MM.1S (cell line): ENCODE measurements at regions not wholly inside any gene's neighbourhood (a gene's known extent, or its start where the extent isn't known, plus 50 kb on each side); places are given as distances from the start of the nearest gene placed in this dataset.

Experiments
- DNase-seq: peaks from one replicate; pipeline ENCODE4 v3.0.0-alpha.2; 2015
- H2AFZ ChIP-seq: fragments of 300-600 bp; sonication (generic); 2 replicates; pipeline ENCODE4 v1.6.0; 2016; ENCODE audit warnings: antibody characterized with exemption, low read length
- H3F3A ChIP-seq: fragments of 300-600 bp; sonication (generic); 2 replicates; pipeline ENCODE4 v1.6.1; 2016; ENCODE audit warnings: mild to moderate bottlenecking, antibody characterized with exemption, low read length, moderate library complexity, mixed read lengths; ENCODE audit not compliant: insufficient read depth
- H3K27ac ChIP-seq: fragments of 300-600 bp; sonication (generic); 2 replicates; pipeline ENCODE4 v1.5.1; 2016; ENCODE audit warnings: mild to moderate bottlenecking, low read length
- H3K27me3 ChIP-seq: fragments of 300-600 bp; sonication (generic); replicated peaks from 2 replicates; pipeline ENCODE4 v1.6.0; 2016; ENCODE audit warnings: low read length; ENCODE audit not compliant: insufficient read depth
- H3K36me3 ChIP-seq: fragments of 300-600 bp; sonication (generic); replicated peaks from 2 replicates; pipeline ENCODE4 v1.6.1; 2016; ENCODE audit warnings: mild to moderate bottlenecking, low read length, mixed read lengths; ENCODE audit not compliant: insufficient read depth
- H3K4me1 ChIP-seq: fragments of 300-600 bp; sonication (generic); 2 replicates; pipeline ENCODE4 v1.6.1; 2016; ENCODE audit warnings: low read length, mixed read lengths
- H3K4me2 ChIP-seq: fragments of 300-600 bp; sonication (generic); 2 replicates; pipeline ENCODE4 v1.6.0; 2016; ENCODE audit warnings: low read depth, low read length
- H3K4me3 ChIP-seq: fragments of 300-600 bp; sonication (generic); 2 replicates; pipeline ENCODE4 v1.5.1; 2016; ENCODE audit warnings: low read length, mixed read lengths
- H3K79me2 ChIP-seq: fragments of 300-600 bp; sonication (generic); 2 replicates; pipeline ENCODE4 v1.6.1; 2016; ENCODE audit warnings: mixed run types, low read length, mixed read lengths
- H3K9ac ChIP-seq: fragments of 300-600 bp; sonication (generic); 2 replicates; pipeline ENCODE4 v1.6.1; 2016; ENCODE audit warnings: low read length, mixed read lengths
- H3K9me2 ChIP-seq: fragments of 300-600 bp; sonication (generic); replicated peaks from 2 replicates; pipeline ENCODE4 v1.6.1; 2016; ENCODE audit warnings: mild to moderate bottlenecking, low read length, mixed read lengths; ENCODE audit not compliant: insufficient read depth
- H3K9me3 ChIP-seq: fragments of 300-600 bp; sonication (generic); replicated peaks from 2 replicates; pipeline ENCODE4 v1.6.1; 2016; ENCODE audit warnings: mild to moderate bottlenecking, low read length, mixed read lengths; ENCODE audit not compliant: insufficient read depth
- H4K20me1 ChIP-seq: fragments of 300-600 bp; sonication (generic); 2 replicates; pipeline ENCODE4 v1.6.1; 2016; ENCODE audit warnings: mild to moderate bottlenecking, low read length, moderate library complexity, mixed read lengths; ENCODE audit not compliant: insufficient read depth
- CTCF ChIP-seq: fragments of 300-600 bp; sonication (generic); IDR thresholded peaks from 2 replicates; pipeline ENCODE4 v1.5.1; 2016; ENCODE audit warnings: antibody characterized with exemption, low read length, mixed read lengths
- EZH2 ChIP-seq: fragments of 300-600 bp; sonication (generic); optimal IDR thresholded peaks from 2 replicates; pipeline ENCODE3; 2017; ENCODE audit warnings: low read depth, mild to moderate bottlenecking, antibody characterized with exemption, low read length, mixed read lengths
- EZH2phosphoT487 ChIP-seq: fragments of 300-600 bp; sonication (generic); IDR thresholded peaks from 2 replicates; pipeline ENCODE4 v1.6.1; 2018; ENCODE audit warnings: antibody characterized with exemption, low read length

- no peak overlapping the region for H2AFZ ChIP-seq
- no peaks in the 10 kb centered on the region for H3K9me3 ChIP-seq
- no peaks in the 10 kb centered on the region for H3F3A ChIP-seq
- H3K9me2 ChIP-seq, result no peaks in the 10 kb centered on the region
- no peak for DNase-seq
- no peak overlapping the region for H3K4me2 ChIP-seq
- H3K27me3 ChIP-seq, result no peaks in the 10 kb centered on the region
- no peak overlapping the region for H3K9ac ChIP-seq
- H3K27ac ChIP-seq, result no peak overlapping the region
- no peaks in the 10 kb centered on the region for H3K79me2 ChIP-seq
- H3K4me1 ChIP-seq, result no peaks in the 10 kb centered on the region
- no peak for TF ChIP-seq CTCF
- no peak for TF ChIP-seq EZH2
- no peak for TF ChIP-seq EZH2phosphoT487
- no peak overlapping the region for H3K4me3 ChIP-seq
- H3K36me3 ChIP-seq, result no peaks in the 10 kb centered on the region
- H4K20me1 ChIP-seq, result no peaks in the 10 kb centered on the region
Observed at GRCh38 chrX:140355429-140355828, 149.4 kb downstream of the SOX3 start.

- Histone ChIP-seq H3K9me3 (no peaks in the 10 kb centered on the region), H3F3A (no peaks in the 10 kb centered on the region), H3K79me2 (no peaks in the 10 kb centered on the region), H2AFZ (no peak overlapping the region), H3K9me2 (no peaks in the 10 kb centered on the region), H3K9ac (no peak overlapping the region), H3K4me1 (no peaks in the 10 kb centered on the region), H3K4me3 (no peak overlapping the region), H3K27me3 (no peaks in the 10 kb centered on the region), H3K27ac (no peak overlapping the region), H4K20me1 (no peaks in the 10 kb centered on the region), H3K36me3 (no peaks in the 10 kb centered on the region), H3K4me2 (no peak overlapping the region)
- TF ChIP-seq CTCF (no peak), EZH2 (no peak), EZH2phosphoT487 (no peak)
- DNase-seq, result no peak
Observed at GRCh38 chrX:140354431-140355120, 150.3 kb downstream of the SOX3 start.

- Histone ChIP-seq H3K27ac (no peak overlapping the region), H3K9me3 (no peaks in the 10 kb centered on the region), H3F3A (no peaks in the 10 kb centered on the region), H3K4me1 (no peaks in the 10 kb centered on the region), H3K79me2 (no peaks in the 10 kb centered on the region), H3K9ac (no peak overlapping the region), H3K4me3 (no peak overlapping the region), H3K9me2 (no peaks in the 10 kb centered on the region), H3K4me2 (no peak overlapping the region), H2AFZ (no peak overlapping the region), H3K27me3 (no peaks in the 10 kb centered on the region), H4K20me1 (no peaks in the 10 kb centered on the region), H3K36me3 (no peaks in the 10 kb centered on the region)
- DNase-seq, result no peak
- TF ChIP-seq EZH2phosphoT487 (no peak), EZH2 (no peak), CTCF (no peak)
Observed at GRCh38 chrX:140346729-140347128, 158.1 kb downstream of the SOX3 start.
